Ishikawa (cell line): ENCODE measurements at regions not wholly inside any gene's neighbourhood (a gene's known extent, or its start where the extent isn't known, plus 50 kb on each side); places are given as distances from the start of the nearest gene placed in this dataset.

Source experiments
- EP300 ChIP-seq: IDR thresholded peaks from 2 replicates; pipeline ENCODE4 v1.6.1; 2012; ENCODE audit warnings: borderline replicate concordance
- TF ChIP-seq, protein P1 (sequence below): IDR thresholded peaks from 2 replicates; pipeline ENCODE4 v1.6.1; 2012

DNA sequence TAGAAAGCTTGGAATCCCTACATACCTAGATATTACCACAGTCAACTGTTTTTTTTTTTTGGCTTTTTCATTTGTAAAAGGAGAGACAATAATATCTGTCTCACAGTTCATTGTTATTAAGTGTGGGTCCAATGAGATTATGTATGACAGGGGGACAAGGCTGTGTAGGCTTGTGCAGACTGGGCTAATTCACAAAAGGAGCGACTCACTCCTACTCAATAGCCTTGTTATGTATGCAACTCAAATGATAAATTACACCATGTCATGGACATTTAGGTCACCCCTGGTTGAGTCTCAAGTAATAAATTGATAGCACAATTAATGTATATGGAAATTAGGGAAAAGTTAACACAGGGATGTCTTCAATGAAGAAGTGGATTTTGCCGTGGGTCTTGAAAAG is 208.2 kb upstream of the MAP3K7 start:
- TF ChIP-seq EP300: no peak
- TF ChIP-seq, protein P1, sequence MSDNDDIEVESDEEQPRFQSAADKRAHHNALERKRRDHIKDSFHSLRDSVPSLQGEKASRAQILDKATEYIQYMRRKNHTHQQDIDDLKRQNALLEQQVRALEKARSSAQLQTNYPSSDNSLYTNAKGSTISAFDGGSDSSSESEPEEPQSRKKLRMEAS: no peak
